Hepatocyte (in vitro differentiated cells): ENCODE measurements at regions not wholly inside any gene's neighbourhood (a gene's known extent, or its start where the extent isn't known, plus 50 kb on each side); places are given as distances from the start of the nearest gene placed in this dataset.

Source experiments
- DNase-seq: peaks from one replicate; pipeline ENCODE4 v3.0.0-alpha.2; 2016; ENCODE audit warnings: low spot score
- H2AFZ ChIP-seq: fragments of 200-600 bp; sonication (generic); 2 replicates; pipeline ENCODE4 v1.6.0; 2016; ENCODE audit warnings: antibody characterized with exemption, mild to moderate bottlenecking
- H3K27ac ChIP-seq: fragments of 200-600 bp; sonication (generic); 2 replicates; pipeline ENCODE4 v1.5.1; 2016; ENCODE audit warnings: mild to moderate bottlenecking
- H3K27me3 ChIP-seq: fragments of 200-600 bp; sonication (generic); 2 replicates; pipeline ENCODE4 v1.6.1; 2016
- H3K36me3 ChIP-seq: fragments of 200-600 bp; sonication (generic); replicated peaks from 2 replicates; pipeline ENCODE4 v1.5.1; 2016; ENCODE audit warnings: low read depth; ENCODE audit not compliant: insufficient read depth
- H3K4me1 ChIP-seq: fragments of 200-600 bp; sonication (generic); 2 replicates; pipeline ENCODE4 v1.5.1; 2016; ENCODE audit warnings: mild to moderate bottlenecking, moderate library complexity; ENCODE audit not compliant: insufficient read depth
- H3K4me2 ChIP-seq: fragments of 200-600 bp; sonication (generic); 2 replicates; pipeline ENCODE4 v1.6.0; 2016
- H3K4me3 ChIP-seq: fragments of 200-600 bp; sonication (generic); 2 replicates; pipeline ENCODE4 v1.5.1; 2016; ENCODE audit warnings: mild to moderate bottlenecking
- H3K79me2 ChIP-seq: fragments of 200-600 bp; sonication (generic); 2 replicates; pipeline ENCODE4 v1.6.0; 2017; ENCODE audit warnings: mild to moderate bottlenecking
- H3K9me2 ChIP-seq: fragments of 200-600 bp; sonication (generic); replicated peaks from 2 replicates; pipeline ENCODE4 v1.6.0; 2017; ENCODE audit warnings: mild to moderate bottlenecking; ENCODE audit not compliant: insufficient read depth
- H3K9me3 ChIP-seq: fragments of 200-600 bp; sonication (generic); 2 replicates; pipeline ENCODE4 v1.5.1; 2016; ENCODE audit warnings: low read depth, mild to moderate bottlenecking
- H4K20me1 ChIP-seq: fragments of 200-600 bp; sonication (generic); 2 replicates; pipeline ENCODE4 v1.6.0; 2016; ENCODE audit warnings: mild to moderate bottlenecking; ENCODE audit not compliant: insufficient read depth, poor library complexity, severe bottlenecking
- EZH2 ChIP-seq: fragments of 200-600 bp; sonication (generic); IDR thresholded peaks from 2 replicates; pipeline ENCODE4 v1.6.1; 2016; ENCODE audit warnings: antibody characterized with exemption, mild to moderate bottlenecking, borderline replicate concordance
- EZH2phosphoT487 ChIP-seq: fragments of 200-600 bp; sonication (generic); IDR thresholded peaks from one replicate; pipeline ENCODE4 v1.6.1; 2018; ENCODE audit warnings: antibody characterized with exemption, mild to moderate bottlenecking, low read depth, moderate library complexity; ENCODE audit not compliant: unreplicated experiment, severe bottlenecking
- WGBS: methylation state at CpG from one replicate; pipeline ENCODE4 v1.1.6; 2016; ENCODE audit warnings: low lambda C conversion rate; ENCODE audit errors: missing lambda C conversion rate; 5-methylcytosine and 5-hydroxymethylcytosine counted together
- TF ChIP-seq, protein P1 (sequence below): fragments of 200-600 bp; sonication (generic); IDR thresholded peaks from 2 replicates; pipeline ENCODE4 v1.5.1; 2016; ENCODE audit warnings: antibody characterized with exemption, mild to moderate bottlenecking; ENCODE audit not compliant: poor library complexity

DNA sequence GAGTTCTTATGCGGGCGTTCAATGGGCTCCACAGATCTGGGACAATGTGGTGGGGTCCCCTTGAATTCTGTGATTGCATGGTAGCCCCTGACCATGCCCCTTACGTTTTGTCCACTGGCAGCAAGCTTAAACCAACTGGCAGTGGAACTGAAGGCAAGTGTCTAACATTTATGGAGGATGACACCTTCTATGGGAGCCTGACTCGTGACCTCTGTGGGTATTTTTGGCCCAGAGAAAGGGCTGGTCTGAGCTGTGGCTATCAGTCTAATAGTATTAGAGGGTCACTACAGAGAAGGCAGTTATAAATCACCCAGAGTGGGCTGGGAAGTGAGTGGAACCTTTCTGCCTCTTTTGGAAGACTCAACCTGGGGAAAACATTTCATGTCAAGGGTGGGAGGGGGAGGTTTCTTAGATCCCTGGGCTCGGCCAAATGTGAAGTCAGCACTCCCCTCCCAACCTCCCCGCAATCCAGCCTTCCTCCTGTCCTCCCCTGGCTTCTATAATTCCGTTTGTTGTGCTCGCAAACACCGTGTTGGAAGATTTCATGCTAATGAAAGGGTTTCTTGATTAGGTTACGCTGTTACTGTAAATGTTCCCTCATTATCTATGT is 322.7 kb downstream of the RPS24 start:
- WGBS = 83% methylated on average over 10 of the region's 10 CpGs
- H3K4me3 ChIP-seq = no peak overlapping the region
- no peak overlapping the region for H3K27ac ChIP-seq
- no peaks in the 10 kb centered on the region for H3K9me2 ChIP-seq
- H2AFZ ChIP-seq = no peak overlapping the region
- no peaks in the 10 kb centered on the region for H3K79me2 ChIP-seq
- no peaks in the 10 kb centered on the region for H3K36me3 ChIP-seq
- no peak for DNase-seq
- H3K4me2 ChIP-seq = no peak overlapping the region
- H4K20me1 ChIP-seq = no peaks in the 10 kb centered on the region
- H3K4me1 ChIP-seq = peaks cover 10% of the 10 kb centered on the region
- H3K9me3 ChIP-seq = no peaks in the 10 kb centered on the region
- no peak for TF ChIP-seq EZH2
- no peak for TF ChIP-seq EZH2phosphoT487
- TF ChIP-seq, protein P1, sequence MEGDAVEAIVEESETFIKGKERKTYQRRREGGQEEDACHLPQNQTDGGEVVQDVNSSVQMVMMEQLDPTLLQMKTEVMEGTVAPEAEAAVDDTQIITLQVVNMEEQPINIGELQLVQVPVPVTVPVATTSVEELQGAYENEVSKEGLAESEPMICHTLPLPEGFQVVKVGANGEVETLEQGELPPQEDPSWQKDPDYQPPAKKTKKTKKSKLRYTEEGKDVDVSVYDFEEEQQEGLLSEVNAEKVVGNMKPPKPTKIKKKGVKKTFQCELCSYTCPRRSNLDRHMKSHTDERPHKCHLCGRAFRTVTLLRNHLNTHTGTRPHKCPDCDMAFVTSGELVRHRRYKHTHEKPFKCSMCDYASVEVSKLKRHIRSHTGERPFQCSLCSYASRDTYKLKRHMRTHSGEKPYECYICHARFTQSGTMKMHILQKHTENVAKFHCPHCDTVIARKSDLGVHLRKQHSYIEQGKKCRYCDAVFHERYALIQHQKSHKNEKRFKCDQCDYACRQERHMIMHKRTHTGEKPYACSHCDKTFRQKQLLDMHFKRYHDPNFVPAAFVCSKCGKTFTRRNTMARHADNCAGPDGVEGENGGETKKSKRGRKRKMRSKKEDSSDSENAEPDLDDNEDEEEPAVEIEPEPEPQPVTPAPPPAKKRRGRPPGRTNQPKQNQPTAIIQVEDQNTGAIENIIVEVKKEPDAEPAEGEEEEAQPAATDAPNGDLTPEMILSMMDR = no peak
- no peaks in the 10 kb centered on the region for H3K27me3 ChIP-seq

DNA sequence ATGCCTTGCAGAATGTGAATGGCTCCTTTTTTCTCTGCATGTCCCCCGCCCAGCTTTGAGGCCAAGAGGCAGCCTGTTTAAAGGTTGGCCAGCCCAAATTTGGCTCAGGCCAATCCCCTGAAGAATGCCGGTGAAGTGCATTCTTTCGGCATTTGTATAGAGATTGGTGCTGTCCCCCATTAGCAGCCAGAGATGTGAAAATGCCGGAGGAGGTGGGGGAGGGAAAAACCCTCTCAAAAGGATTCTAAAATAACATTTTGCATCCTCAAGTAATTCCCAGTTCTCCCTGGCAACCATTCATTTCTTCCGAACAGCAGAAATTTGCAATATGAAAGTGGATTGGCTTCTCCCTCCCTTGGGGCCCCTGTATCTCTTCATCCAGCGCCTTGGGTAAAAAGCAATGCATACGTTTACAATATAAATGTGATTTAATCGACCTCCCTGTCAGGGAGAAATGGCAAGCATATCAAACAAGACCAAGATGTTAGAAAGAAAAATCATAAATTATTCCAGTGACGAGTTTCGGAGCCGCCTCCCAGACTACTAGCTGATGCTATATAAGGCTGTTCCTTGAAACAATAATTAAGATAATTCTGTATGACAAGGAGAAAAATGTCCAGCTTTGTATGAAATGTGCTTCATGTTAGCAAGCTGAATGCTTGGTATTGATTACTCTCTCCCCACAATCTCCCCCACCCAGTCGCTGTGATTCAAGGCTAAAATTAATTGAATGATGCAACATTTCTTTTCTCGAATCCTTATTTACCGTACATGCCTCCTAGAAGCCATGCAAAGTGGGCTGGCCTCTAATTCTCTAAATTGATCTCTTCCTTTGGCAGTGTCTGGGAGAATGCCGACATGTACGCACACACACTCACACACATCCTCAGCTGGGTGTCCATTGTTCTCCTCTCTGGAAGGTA is 323.7 kb downstream of the RPS24 start:
- Histone ChIP-seq H3K27me3 (no peaks in the 10 kb centered on the region), H3K27ac (peak overlapping the region; percentile 3), H3K9me2 (no peaks in the 10 kb centered on the region), H4K20me1 (no peaks in the 10 kb centered on the region), H3K36me3 (no peaks in the 10 kb centered on the region), H3K4me1 (peaks cover 10% of the 10 kb centered on the region), H3K9me3 (no peaks in the 10 kb centered on the region), H3K4me3 (no peak overlapping the region), H2AFZ (no peak overlapping the region), H3K79me2 (no peaks in the 10 kb centered on the region), H3K4me2 (no peak overlapping the region)
- DNase-seq = no peak
- 68% methylated on average over 16 of the region's 16 CpGs for WGBS
- TF ChIP-seq EZH2 (no peak), EZH2phosphoT487 (no peak)
- TF ChIP-seq, protein P1 = no peak

- Histone ChIP-seq H3K4me2 (no peak overlapping the region), H3K9me2 (no peaks in the 10 kb centered on the region), H4K20me1 (no peaks in the 10 kb centered on the region), H3K4me3 (no peak overlapping the region), H2AFZ (no peak overlapping the region), H3K27me3 (no peaks in the 10 kb centered on the region), H3K4me1 (peaks cover 10% of the 10 kb centered on the region), H3K27ac (peak overlapping the region; percentile 3), H3K9me3 (no peaks in the 10 kb centered on the region), H3K36me3 (no peaks in the 10 kb centered on the region), H3K79me2 (no peaks in the 10 kb centered on the region)
- TF ChIP-seq, protein P1 = no peak
- TF ChIP-seq EZH2 = no peak
- no peak for TF ChIP-seq EZH2phosphoT487
- no peak for DNase-seq
- WGBS = 90% methylated on average over 5 of the region's 5 CpGs
These were observed 324.7 kb downstream of the RPS24 start for GRCh38 chr10:78358351-78358750.
